HG02759 (cell line): ENCODE measurements at regions not wholly inside any gene's neighbourhood (a gene's known extent, or its start where the extent isn't known, plus 50 kb on each side); places are given as distances from the start of the nearest gene placed in this dataset.
A peak's percentile ranks its signal among the peaks of the same experiment; 100 is the strongest.

ENCODE experiments used
- ATAC-seq: cut with Tn5 transposase; IDR thresholded peaks from one replicate; pipeline ENCODE4 v1.9.1; 2021; ENCODE audit warnings: mild to moderate bottlenecking, moderate library complexity; ENCODE audit not compliant: unreplicated experiment

GRCh38 chr6:91611190-91611589, 1024.3 kb upstream of the MAP3K7 start:
- no peak for ATAC-seq

GRCh38 chr6:91608428-91608827, 1021.6 kb upstream of the MAP3K7 start:
- no peak for ATAC-seq

GRCh38 chr6:91606148-91606901, 1019.5 kb upstream of the MAP3K7 start:
- ATAC-seq = no peak

- peak; percentile 37 for ATAC-seq
These were observed 1013.7 kb upstream of the MAP3K7 start for GRCh38 chr6:91600561-91600960.

- no peak for ATAC-seq
These were observed 1003.3 kb upstream of the MAP3K7 start for GRCh38 chr6:91590191-91590590.

- ATAC-seq = no peak
These were observed 993.8 kb upstream of the MAP3K7 start for GRCh38 chr6:91580635-91581034.

GRCh38 chr6:91575032-91575431, 988.2 kb upstream of the MAP3K7 start:
- peak; percentile 95 for ATAC-seq

GRCh38 chr6:91573826-91574416, 987.0 kb upstream of the MAP3K7 start:
- no peak for ATAC-seq

GRCh38 chr6:91572878-91573277, 986.0 kb upstream of the MAP3K7 start:
- no peak for ATAC-seq

- no peak for ATAC-seq
These were observed 982.2 kb upstream of the MAP3K7 start for GRCh38 chr6:91569071-91569470.

- no peak for ATAC-seq
These were observed 979.6 kb upstream of the MAP3K7 start for GRCh38 chr6:91566467-91566866.

- ATAC-seq = no peak
These were observed 978.3 kb upstream of the MAP3K7 start for GRCh38 chr6:91565207-91565606.

GRCh38 chr6:91562955-91563354, 976.1 kb upstream of the MAP3K7 start:
- no peak for ATAC-seq

GRCh38 chr6:91560409-91560808, 973.5 kb upstream of the MAP3K7 start:
- no peak for ATAC-seq

GRCh38 chr6:91540902-91541301, 954.0 kb upstream of the MAP3K7 start:
- ATAC-seq = no peak

GRCh38 chr6:91539456-91539855, 952.6 kb upstream of the MAP3K7 start:
- no peak for ATAC-seq

- ATAC-seq = no peak
These were observed 951.8 kb upstream of the MAP3K7 start for GRCh38 chr6:91538622-91539021.

GRCh38 chr6:91534614-91535013, 947.7 kb upstream of the MAP3K7 start:
- no peak for ATAC-seq

GRCh38 chr6:91523511-91523910, 936.6 kb upstream of the MAP3K7 start:
- no peak for ATAC-seq

- ATAC-seq = no peak
These were observed 935.1 kb upstream of the MAP3K7 start for GRCh38 chr6:91521999-91522398.

GRCh38 chr6:91509711-91510110, 922.8 kb upstream of the MAP3K7 start:
- no peak for ATAC-seq

- ATAC-seq = no peak
These were observed 922.2 kb upstream of the MAP3K7 start for GRCh38 chr6:91509039-91509438.

- ATAC-seq = no peak
These were observed 919.6 kb upstream of the MAP3K7 start for GRCh38 chr6:91506509-91506908.
